ENCODE measurements at regions not wholly inside any gene's neighbourhood (a gene's known extent, or its start where the extent isn't known, plus 50 kb on each side); places are given as distances from the start of the nearest gene placed in this dataset.

- Histone ChIP-seq H3K27ac (peak overlapping the region in 1 of 2 donors; percentile 95), H3K4me3 (no peak overlapping the region)
- no peak for DNase-seq (ENCODE audit: low spot score)
- TF ChIP-seq CTCF (IDR thresholded peaks at IDR 0.05): no peak
These were observed 126.1 kb downstream of the SNX18 start for GRCh38 chr5:54643685-54644106.

- Histone ChIP-seq H3K4me3 (no peak overlapping the region), H3K27ac (no peak overlapping the region)
- DNase-seq (ENCODE audit: low spot score): no peak
- TF ChIP-seq CTCF (IDR thresholded peaks at IDR 0.05): no peak
These were observed 122.1 kb downstream of the SNX18 start for GRCh38 chr5:54639621-54640020.

DNA sequence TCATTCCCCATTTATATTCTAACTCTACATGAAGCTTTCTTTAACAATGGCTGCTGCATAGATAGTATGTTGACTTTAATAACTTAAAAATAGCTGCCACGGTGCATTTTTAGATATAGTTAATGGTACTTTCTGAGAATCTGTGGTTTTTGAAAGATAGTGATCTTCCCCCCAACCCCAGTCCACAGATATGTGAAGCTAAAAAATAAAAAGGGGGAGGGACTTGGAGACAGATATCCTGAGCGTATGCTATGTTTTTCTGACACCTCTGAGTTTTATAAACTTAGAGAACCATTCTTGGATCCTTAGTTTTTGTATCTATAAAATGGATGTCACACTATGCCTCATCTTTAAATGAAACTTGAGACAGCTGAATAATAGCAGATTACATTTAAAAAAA, 120.5 kb downstream of the SNX18 start:
- no peak for DNase-seq (ENCODE audit: low spot score)
- no peak overlapping the region for H3K4me3 ChIP-seq
- H3K27ac ChIP-seq: peak overlapping the region in 1 of 2 donors; percentile 69
- TF ChIP-seq CTCF (IDR thresholded peaks at IDR 0.05): no peak

DNA sequence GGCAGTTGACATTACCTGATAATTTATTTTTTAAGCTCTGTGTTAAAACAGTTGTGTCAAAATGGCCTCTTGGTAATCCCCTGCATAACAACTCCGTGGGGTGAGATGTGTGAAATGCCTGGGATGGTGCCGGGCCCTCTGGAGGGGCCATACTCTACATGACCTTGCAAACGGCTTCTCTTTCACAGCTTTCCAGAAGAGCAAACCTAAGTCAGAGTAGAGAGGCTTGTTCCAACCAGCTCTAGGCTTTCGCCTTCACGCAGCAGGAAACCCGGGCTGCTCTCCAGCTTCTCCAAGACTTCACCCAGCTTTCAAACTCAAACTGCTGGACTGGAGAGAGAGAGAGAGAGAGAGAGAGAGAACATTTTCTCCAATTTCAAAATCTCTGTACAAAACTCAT, 120.1 kb downstream of the SNX18 start:
- no peak overlapping the region for H3K4me3 ChIP-seq
- H3K27ac ChIP-seq: peak overlapping the region in 1 of 2 donors; percentile 69
- TF ChIP-seq CTCF (IDR thresholded peaks at IDR 0.05): no peak
- DNase-seq (ENCODE audit: low spot score): no peak

DNA sequence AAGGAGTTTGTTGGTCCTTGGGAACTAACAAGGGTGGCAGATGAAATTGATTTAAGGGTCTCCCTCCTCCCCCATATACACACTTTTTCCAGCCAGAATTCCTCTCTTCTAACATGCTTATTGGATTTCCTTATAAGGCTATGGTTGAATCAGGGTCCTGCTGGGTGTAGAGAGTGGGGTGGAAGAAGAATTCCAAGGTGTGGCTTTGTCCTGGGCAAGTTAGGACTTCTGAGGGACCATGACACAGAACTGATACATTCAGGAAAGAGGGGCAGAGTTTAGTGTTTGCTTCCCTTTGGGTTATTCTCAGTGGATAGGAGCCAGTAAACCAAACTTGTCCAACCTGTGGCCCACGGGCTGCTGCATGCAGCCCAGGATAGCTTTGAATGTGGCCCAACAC, 116.5 kb downstream of the SNX18 start:
- Histone ChIP-seq H3K4me3 (no peak overlapping the region), H3K27ac (peak overlapping the region in 1 of 2 donors; percentile 84)
- TF ChIP-seq CTCF (IDR thresholded peaks at IDR 0.05): no peak
- DNase-seq (ENCODE audit: low spot score): no peak

DNA sequence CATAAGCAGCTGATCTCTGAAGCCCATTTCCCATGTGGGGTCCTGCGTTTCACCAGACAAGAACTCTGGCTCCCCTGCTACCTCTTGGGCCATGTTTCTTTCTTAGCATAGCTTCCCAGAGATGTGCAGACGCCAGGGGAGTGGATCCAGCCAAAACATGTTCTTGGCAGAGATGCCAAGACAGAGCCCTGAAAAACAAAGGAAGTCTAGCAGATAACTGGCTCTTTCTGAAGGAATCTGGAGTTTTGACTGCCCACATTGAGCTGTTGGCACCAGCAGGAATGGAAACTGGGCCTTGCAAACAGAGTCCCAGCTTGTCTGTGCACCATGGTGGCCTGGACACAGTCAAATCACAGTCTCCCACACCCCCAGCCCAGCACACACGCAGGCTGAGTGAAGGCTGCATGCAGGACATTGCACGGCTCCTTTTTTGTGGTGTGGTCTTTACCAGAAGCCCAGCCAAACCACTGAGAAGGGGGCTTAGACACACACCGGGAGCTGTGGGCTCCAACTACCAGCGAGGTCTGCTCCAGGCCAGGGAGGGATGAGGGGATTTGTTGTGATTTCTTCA, 114.7 kb downstream of the SNX18 start:
- peak overlapping the region; percentile 50 to 84 for H3K27ac ChIP-seq
- DNase-seq (ENCODE audit: low spot score): peak; percentile 77
- no peak overlapping the region for H3K4me3 ChIP-seq

More for the DNA sequence above, 114.7 kb downstream of the SNX18 start:
- no peak for TF ChIP-seq CTCF (IDR thresholded peaks at IDR 0.05)
